Activated naive CD8-positive, alpha-beta T cell treated with anti-CD3 and anti-CD28 coated beads, Interleukin-2, amount 50 U/mL, for 24 hours (primary cell): ENCODE measurements at regions not wholly inside any gene's neighbourhood (a gene's known extent, or its start where the extent isn't known, plus 50 kb on each side); places are given as distances from the start of the nearest gene placed in this dataset.
"Not testable (repeated sequence)": the region's sequence is repeated elsewhere in the genome, so short reads cannot be mapped to it uniquely, and the experiment has no call there.

Experiments
- ATAC-seq: fragments of 150-1000 bp; cut with Tn5 transposase; one replicate; pipeline ENCODE4 v1.10.0; 2021
- DNase-seq: peaks from one replicate; pipeline ENCODE4 v3.0.0; 2021
- H3K27ac Mint-ChIP-seq: one replicate; pipeline ENCODE4 v1.8.0; 2021; ENCODE audit warnings: mild to moderate bottlenecking, mixed read lengths
- H3K27me3 Mint-ChIP-seq: one replicate; pipeline ENCODE4 v1.8.0; 2021; ENCODE audit warnings: mixed read lengths
- H3K36me3 Mint-ChIP-seq: one replicate; pipeline ENCODE4 v1.8.0; 2021; ENCODE audit warnings: low read depth, mixed read lengths
- H3K4me1 Mint-ChIP-seq: one replicate; pipeline ENCODE4 v1.8.0; 2021; ENCODE audit warnings: mixed read lengths
- H3K4me3 Mint-ChIP-seq: one replicate; pipeline ENCODE4 v1.8.0; 2021; ENCODE audit warnings: mild to moderate bottlenecking, moderate library complexity, mixed read lengths
- H3K9me3 Mint-ChIP-seq: one replicate; pipeline ENCODE4 v1.8.0; 2021; ENCODE audit warnings: mixed read lengths

- ATAC-seq (no peak), DNase-seq (no peak)
- Mint-ChIP-seq H3K9me3 (no peaks in the 10 kb centered on the region), H3K4me3 (no peak overlapping the region), H3K36me3 (no peaks in the 10 kb centered on the region), H3K4me1 (no peaks in the 10 kb centered on the region), H3K27me3 (no peaks in the 10 kb centered on the region), H3K27ac (no peak overlapping the region)
Observed at GRCh38 chr9:102439583-102439982, 555.5 kb upstream of the CYLC2 start.

- ATAC-seq, H3K36me3 Mint-ChIP-seq, H3K27me3 Mint-ChIP-seq, DNase-seq, H3K4me3 Mint-ChIP-seq, H3K27ac Mint-ChIP-seq, H3K9me3 Mint-ChIP-seq, H3K4me1 Mint-ChIP-seq: not testable (repeated sequence)
Observed at GRCh38 chr9:102436599-102436998, 558.5 kb upstream of the CYLC2 start.

GRCh38 chr9:102435427-102435826, 559.7 kb upstream of the CYLC2 start:
- Mint-ChIP-seq H3K4me1 (no peaks in the 10 kb centered on the region), H3K9me3 (no peaks in the 10 kb centered on the region), H3K27me3 (no peaks in the 10 kb centered on the region), H3K4me3 (no peak overlapping the region), H3K27ac (no peak overlapping the region), H3K36me3 (no peaks in the 10 kb centered on the region)
- DNase-seq (no peak), ATAC-seq (no peak)

DNA sequence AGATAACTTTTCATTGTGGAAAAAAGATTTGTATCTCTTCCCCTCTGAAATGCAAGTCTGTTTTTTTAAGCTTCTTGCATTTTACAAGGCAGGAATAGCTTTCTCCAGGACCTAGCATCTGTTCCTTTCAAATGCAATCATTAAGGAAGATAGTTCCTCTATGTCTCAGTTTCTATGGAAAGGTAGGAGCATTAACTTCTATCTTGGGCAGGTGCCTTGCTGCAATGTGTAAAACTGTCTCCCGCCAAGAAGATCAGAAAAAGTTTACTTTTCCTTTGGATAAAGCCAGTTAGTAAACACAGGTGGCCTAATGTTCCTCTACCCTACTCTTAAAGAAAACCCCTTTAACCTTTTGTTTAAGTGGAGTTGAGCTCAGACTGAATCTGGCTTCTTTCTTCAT, 560.6 kb upstream of the CYLC2 start:
- H3K27ac Mint-ChIP-seq: no peak overlapping the region
- ATAC-seq (no peak), DNase-seq (no peak)
- no peaks in the 10 kb centered on the region for H3K36me3 Mint-ChIP-seq
- H3K4me3 Mint-ChIP-seq: no peak overlapping the region
- H3K4me1 Mint-ChIP-seq: no peaks in the 10 kb centered on the region
- no peaks in the 10 kb centered on the region for H3K9me3 Mint-ChIP-seq
- H3K27me3 Mint-ChIP-seq: no peaks in the 10 kb centered on the region

- Mint-ChIP-seq H3K4me3 (no peak overlapping the region), H3K4me1 (no peaks in the 10 kb centered on the region), H3K27me3 (no peaks in the 10 kb centered on the region), H3K27ac (no peak overlapping the region), H3K9me3 (peaks cover 4% of the 10 kb centered on the region), H3K36me3 (no peaks in the 10 kb centered on the region)
- DNase-seq: no peak
- no peak for ATAC-seq
Observed at GRCh38 chr9:102428305-102428704, 566.8 kb upstream of the CYLC2 start.

- not testable (repeated sequence) for H3K4me1 Mint-ChIP-seq, ATAC-seq
- H3K9me3 Mint-ChIP-seq: peaks cover 32% of the 10 kb centered on the region
Observed at GRCh38 chr9:102416251-102416650, 578.9 kb upstream of the CYLC2 start.

GRCh38 chr9:102405218-102405867, 589.8 kb upstream of the CYLC2 start:
- H3K27me3 Mint-ChIP-seq: no peaks in the 10 kb centered on the region
- H3K9me3 Mint-ChIP-seq: no peaks in the 10 kb centered on the region
- no peak overlapping the region for H3K4me3 Mint-ChIP-seq
- H3K4me1 Mint-ChIP-seq: no peaks in the 10 kb centered on the region
- H3K36me3 Mint-ChIP-seq: no peaks in the 10 kb centered on the region
- H3K27ac Mint-ChIP-seq: no peak overlapping the region
- DNase-seq (no peak), ATAC-seq (no peak)

More at GRCh38 chr9:102416251-102416650, 578.9 kb upstream of the CYLC2 start:
- H3K36me3 Mint-ChIP-seq, H3K4me3 Mint-ChIP-seq, H3K27me3 Mint-ChIP-seq, H3K27ac Mint-ChIP-seq, DNase-seq: not testable (repeated sequence)

- H3K36me3 Mint-ChIP-seq: no peaks in the 10 kb centered on the region
- ATAC-seq (no peak), DNase-seq (no peak)
- no peaks in the 10 kb centered on the region for H3K4me1 Mint-ChIP-seq
- H3K27ac Mint-ChIP-seq: no peak overlapping the region
- H3K9me3 Mint-ChIP-seq: no peaks in the 10 kb centered on the region
- H3K4me3 Mint-ChIP-seq: no peak overlapping the region
- H3K27me3 Mint-ChIP-seq: no peaks in the 10 kb centered on the region
Observed at GRCh38 chr9:102403514-102403913, 591.6 kb upstream of the CYLC2 start.

- H3K4me1 Mint-ChIP-seq: no peaks in the 10 kb centered on the region
- no peaks in the 10 kb centered on the region for H3K27me3 Mint-ChIP-seq
- ATAC-seq: no peak
Observed at GRCh38 chr9:102398205-102398604, 596.9 kb upstream of the CYLC2 start.

DNA sequence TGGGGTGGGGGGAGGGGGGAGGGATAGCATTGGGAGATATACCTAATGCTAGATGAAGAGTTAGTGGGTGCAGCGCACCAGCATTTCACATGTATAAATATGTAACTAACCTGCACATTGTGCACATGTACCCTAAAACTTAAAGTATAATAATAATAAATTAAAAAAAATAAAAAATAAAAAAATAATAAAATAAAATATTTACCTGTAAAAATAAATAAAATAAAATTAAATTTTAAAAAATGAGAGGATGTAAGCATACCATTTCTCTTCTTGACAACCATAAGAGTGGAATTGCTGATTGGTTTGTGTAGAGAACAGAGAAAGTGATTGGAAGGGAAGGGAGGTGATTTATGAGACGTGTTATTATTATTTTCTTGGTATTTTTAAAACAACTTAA, 609.5 kb upstream of the CYLC2 start:
- H3K9me3 Mint-ChIP-seq: peaks cover 16% of the 10 kb centered on the region

More at GRCh38 chr9:102398205-102398604, 596.9 kb upstream of the CYLC2 start:
- Mint-ChIP-seq H3K27ac (no peak overlapping the region), H3K4me3 (no peak overlapping the region), H3K36me3 (no peaks in the 10 kb centered on the region), H3K9me3 (peaks cover 5% of the 10 kb centered on the region)
- DNase-seq: no peak

DNA sequence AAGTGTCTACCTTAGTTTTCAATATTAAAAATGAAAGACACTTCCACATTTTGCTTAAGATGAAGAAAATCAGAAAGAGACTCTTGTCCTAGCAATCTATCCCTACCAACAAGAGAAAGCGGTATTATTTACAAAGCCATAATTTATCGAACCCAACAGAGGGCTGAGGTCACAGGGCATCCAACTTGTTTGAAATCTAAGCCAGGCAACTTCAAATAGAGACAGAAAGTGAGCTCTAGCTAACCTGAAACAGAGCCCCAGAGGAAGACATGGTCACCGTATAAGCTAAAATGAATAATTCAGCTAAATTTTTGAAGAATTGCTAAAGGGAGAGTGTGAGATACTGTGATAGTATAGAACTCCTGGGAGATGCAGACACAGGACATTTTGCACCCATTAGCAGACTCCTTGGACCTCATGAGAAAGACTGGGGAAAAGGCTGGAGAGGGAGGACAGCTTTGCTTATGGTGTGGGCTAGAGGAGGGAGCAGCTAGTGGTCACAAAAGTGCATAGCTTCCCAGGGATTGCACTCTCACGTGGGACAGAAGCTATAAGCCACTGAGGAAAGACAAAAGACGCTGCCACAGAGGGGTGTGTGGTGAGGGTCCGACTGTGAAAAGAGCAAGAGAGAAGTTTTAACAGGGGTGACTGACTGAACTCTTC, 624.2 kb upstream of the GRIN3A start:
- no peak for DNase-seq
- ATAC-seq: no peak
- no peaks in the 10 kb centered on the region for H3K27me3 Mint-ChIP-seq
- H3K4me1 Mint-ChIP-seq: no peaks in the 10 kb centered on the region
- H3K4me3 Mint-ChIP-seq: no peak overlapping the region
- peaks cover 6% of the 10 kb centered on the region for H3K9me3 Mint-ChIP-seq
- H3K36me3 Mint-ChIP-seq: no peaks in the 10 kb centered on the region
- no peak overlapping the region for H3K27ac Mint-ChIP-seq

More for the DNA sequence above, 609.5 kb upstream of the CYLC2 start:
- H3K4me3 Mint-ChIP-seq, H3K27me3 Mint-ChIP-seq, H3K27ac Mint-ChIP-seq, DNase-seq, ATAC-seq, H3K36me3 Mint-ChIP-seq, H3K4me1 Mint-ChIP-seq: not testable (repeated sequence)

- no peak for DNase-seq
- Mint-ChIP-seq H3K27ac (no peak overlapping the region), H3K9me3 (peaks cover 13% of the 10 kb centered on the region), H3K4me3 (no peak overlapping the region), H3K36me3 (no peaks in the 10 kb centered on the region), H3K4me1 (no peaks in the 10 kb centered on the region), H3K27me3 (no peaks in the 10 kb centered on the region)
- no peak for ATAC-seq
Observed at GRCh38 chr9:102360846-102361245, 622.4 kb upstream of the GRIN3A start.

DNA sequence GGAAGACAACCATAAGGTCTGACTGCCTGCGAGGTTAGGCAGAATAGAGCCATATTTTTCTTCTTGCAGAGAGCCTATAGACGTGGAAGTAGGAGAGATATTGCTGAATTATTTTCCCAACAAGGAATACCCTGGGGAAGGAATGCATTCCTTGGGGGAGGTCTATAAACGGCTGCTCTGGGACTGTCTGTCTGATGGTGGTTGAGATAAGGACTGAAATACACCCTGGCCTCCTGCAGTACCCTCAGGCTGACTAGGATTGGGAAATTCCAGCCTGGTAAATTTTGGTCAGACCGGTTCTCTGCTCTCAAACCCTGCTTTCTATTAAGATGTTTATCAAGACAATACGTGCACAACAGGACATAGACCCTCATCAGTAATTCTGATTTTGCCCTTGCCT, 617.5 kb upstream of the GRIN3A start:
- Mint-ChIP-seq H3K9me3 (peaks cover 13% of the 10 kb centered on the region), H3K27me3 (no peaks in the 10 kb centered on the region), H3K27ac (no peak overlapping the region), H3K36me3 (no peaks in the 10 kb centered on the region), H3K4me1 (no peaks in the 10 kb centered on the region), H3K4me3 (no peak overlapping the region)
- no peak for DNase-seq
- no peak for ATAC-seq

DNA sequence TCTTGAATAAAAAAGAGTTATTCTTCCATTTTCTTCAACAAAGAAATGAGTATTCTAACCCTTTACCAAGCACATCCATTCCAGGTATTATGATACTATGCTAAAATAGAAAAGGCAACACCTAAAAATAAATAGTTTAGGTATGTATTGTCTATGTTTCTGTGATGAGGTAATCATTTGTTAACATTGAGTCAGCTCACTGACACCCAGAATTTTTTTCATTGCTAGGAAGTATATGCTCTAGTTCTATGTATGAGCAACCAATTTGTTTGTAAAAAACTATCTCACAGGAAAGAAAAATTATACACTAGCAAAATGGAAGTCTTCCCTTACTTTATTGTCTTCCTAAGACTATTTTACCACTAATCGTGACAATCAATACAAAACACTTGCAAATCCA, 615.6 kb upstream of the GRIN3A start:
- Mint-ChIP-seq H3K9me3 (peaks cover 19% of the 10 kb centered on the region), H3K4me1 (no peaks in the 10 kb centered on the region), H3K27me3 (no peaks in the 10 kb centered on the region), H3K4me3 (no peak overlapping the region), H3K36me3 (no peaks in the 10 kb centered on the region), H3K27ac (no peak overlapping the region)
- ATAC-seq (no peak), DNase-seq (no peak)

GRCh38 chr9:102337471-102337870, 599.0 kb upstream of the GRIN3A start:
- ATAC-seq, H3K4me3 Mint-ChIP-seq, H3K27me3 Mint-ChIP-seq, H3K4me1 Mint-ChIP-seq, H3K27ac Mint-ChIP-seq, DNase-seq, H3K36me3 Mint-ChIP-seq: not testable (repeated sequence)
- peaks cover 16% of the 10 kb centered on the region for H3K9me3 Mint-ChIP-seq
